Pancreas (tissue), 10 donors: ENCODE measurements at regions not wholly inside any gene's neighbourhood (a gene's known extent, or its start where the extent isn't known, plus 50 kb on each side); places are given as distances from the start of the nearest gene placed in this dataset.

ENCODE experiments used
- ATAC-seq, 4 donors: fragments of 200-7000 bp; cut with Tn5 transposase; one replicate each; pipeline versions ENCODE4 v1.8.0 to v1.9.1; 2020; ENCODE audit warnings: mild to moderate bottlenecking in 4 of 4, moderate library complexity in 4 of 4
- DNase-seq, 6 donors: peaks; one replicate each; pipeline ENCODE4 v3.0.0-alpha.2; 2020
- FAIRE-seq: peaks from 2 replicates; lab custom pipeline; 2012; peaks lifted over from hg19 to GRCh38; lab: Jason Lieb, UNC
- H3K27ac ChIP-seq, 4 donors: fragments of 200-600 bp; sonication (generic); 1 replicate in 3 of 4; 2 replicates in 1 of 4; pipeline versions ENCODE4 v1.5.0 to v1.8.0; 2020
- H3K27me3 ChIP-seq, 4 donors: fragments of 200-600 bp; one replicate each; pipeline ENCODE4 v1.8.0; 2021
- H3K36me3 ChIP-seq, 3 donors: fragments of 200-600 bp; sonication (generic) in 1 of 3; one replicate each; pipeline versions ENCODE4 v1.5.0 to v1.8.0; 2020 to 2021
- H3K4me1 ChIP-seq, 3 donors: fragments of 200-600 bp; one replicate each; pipeline ENCODE4 v1.8.0; 2021
- H3K4me3 ChIP-seq, 4 donors: fragments of 200-600 bp; sonication (generic) in 2 of 4; one replicate each; pipeline versions ENCODE4 v1.5.0 to v1.8.0; 2020 to 2021
- H3K9me3 ChIP-seq, 4 donors: fragments of 200-600 bp; one replicate each; pipeline ENCODE4 v1.8.0; 2021
- CTCF ChIP-seq, 4 donors: fragments of 200-600 bp; sonication (generic) in 3 of 4; IDR thresholded peaks; one replicate each; pipeline versions ENCODE4 v1.5.0 to v1.8.0; 2021; ENCODE audit warnings: antibody characterized with exemption in 4 of 4
- WGBS, 2 donors: extraction: QIAGEN DNeasy Blood & Tissue Kit; methylation state at CpG; one replicate each; pipeline ENCODE4 v1.1.7; 2013; 5-methylcytosine and 5-hydroxymethylcytosine counted together
- intact Hi-C, 3 donors: fragments of 100-400 bp; cut with DNase I; formaldehyde crosslinking; loops; one replicate each; pipeline versions ENCODE4 v1.11.1 to v1.14.2; 2022
- donor health status: healthy with polysubstance abuse.
- donor health status: DM: no; HTN: no; CAD: no; lungs with moderate emphysema.
- donor health status: DM: no; HTN: no; CAD: no.
- donor health status: control.
- donor health status: control.
- donor health status: Bipolar disorder and iron deficiency.
- donor health status: DM: yes; HTN: yes; CAD: no.
- donor health status: DM: no; HTN: no; CAD: no.
- donor health status: DM: no; HTN: no; CAD: no.
- donor health status: DM: yes; HTN: yes; CAD: no.

- H3K36me3 ChIP-seq: no peaks in the 10 kb centered on the region
- no peak overlapping the region for H3K27ac ChIP-seq
- no peaks in the 10 kb centered on the region for H3K9me3 ChIP-seq
- ATAC-seq (no peak), FAIRE-seq (no peak), DNase-seq (no peak)
- TF ChIP-seq CTCF (IDR thresholded peaks at IDR 0.05): no peak
- no peaks in the 10 kb centered on the region for H3K4me1 ChIP-seq
- H3K27me3 ChIP-seq: no peaks in the 10 kb centered on the region
- intact Hi-C loops: no loop called here
- H3K4me3 ChIP-seq: no peak overlapping the region
Observed at GRCh38 chr18:55119016-55119415, 159.8 kb upstream of the CCDC68 start.

GRCh38 chr18:55116863-55117262, 157.6 kb upstream of the CCDC68 start:
- WGBS, 2 donors: 58 to 73% methylated on average over 3 of the region's 3 CpGs
- ATAC-seq (no peak), DNase-seq (no peak), FAIRE-seq (no peak)
- intact Hi-C loops: no loop called here
- Histone ChIP-seq H3K9me3 (no peaks in the 10 kb centered on the region), H3K27ac (no peak overlapping the region), H3K27me3 (no peaks in the 10 kb centered on the region), H3K36me3 (no peaks in the 10 kb centered on the region), H3K4me3 (no peak overlapping the region), H3K4me1 (no peaks in the 10 kb centered on the region)
- no peak for TF ChIP-seq CTCF (IDR thresholded peaks at IDR 0.05)

GRCh38 chr18:55115606-55116005, 156.3 kb upstream of the CCDC68 start:
- FAIRE-seq (no peak), DNase-seq (no peak), ATAC-seq (no peak)
- 67 to 76% methylated on average over 2 of the region's 2 CpGs for WGBS, 2 donors
- H3K9me3 ChIP-seq: no peaks in the 10 kb centered on the region
- H3K4me3 ChIP-seq: no peak overlapping the region
- no peaks in the 10 kb centered on the region for H3K27me3 ChIP-seq
- no peak for TF ChIP-seq CTCF (IDR thresholded peaks at IDR 0.05)
- no peaks in the 10 kb centered on the region for H3K36me3 ChIP-seq
- H3K4me1 ChIP-seq: no peaks in the 10 kb centered on the region
- H3K27ac ChIP-seq: no peak overlapping the region
- intact Hi-C loops: no loop called here

DNA sequence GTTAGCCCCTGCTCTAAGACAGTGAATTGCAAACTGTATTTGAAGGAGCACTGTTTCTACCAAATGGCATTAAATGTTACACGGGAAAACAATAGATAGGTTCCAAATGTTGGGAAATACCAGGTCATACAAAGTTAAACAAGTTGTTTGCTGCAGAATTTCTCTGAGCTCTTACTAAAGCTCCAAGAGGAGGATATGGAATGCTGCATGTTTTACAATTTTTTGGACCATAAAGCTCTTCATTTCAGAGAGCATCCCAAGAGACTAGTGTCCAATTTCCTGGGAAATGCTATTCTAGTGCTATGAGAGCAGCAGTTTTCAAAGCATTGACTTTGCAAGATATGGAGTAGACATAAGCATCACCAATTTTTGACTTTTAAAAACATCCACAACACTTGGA, 155.6 kb upstream of the CCDC68 start:
- Histone ChIP-seq H3K36me3 (no peaks in the 10 kb centered on the region), H3K4me3 (no peak overlapping the region), H3K27me3 (no peaks in the 10 kb centered on the region), H3K27ac (no peak overlapping the region), H3K4me1 (no peaks in the 10 kb centered on the region), H3K9me3 (no peaks in the 10 kb centered on the region)
- no peak for TF ChIP-seq CTCF (IDR thresholded peaks at IDR 0.05)
- 50 to 59% methylated on average over 1 of the region's 1 CpG for WGBS, 2 donors
- intact Hi-C loops: no loop called here
- DNase-seq (no peak), FAIRE-seq (no peak), ATAC-seq (no peak)

DNA sequence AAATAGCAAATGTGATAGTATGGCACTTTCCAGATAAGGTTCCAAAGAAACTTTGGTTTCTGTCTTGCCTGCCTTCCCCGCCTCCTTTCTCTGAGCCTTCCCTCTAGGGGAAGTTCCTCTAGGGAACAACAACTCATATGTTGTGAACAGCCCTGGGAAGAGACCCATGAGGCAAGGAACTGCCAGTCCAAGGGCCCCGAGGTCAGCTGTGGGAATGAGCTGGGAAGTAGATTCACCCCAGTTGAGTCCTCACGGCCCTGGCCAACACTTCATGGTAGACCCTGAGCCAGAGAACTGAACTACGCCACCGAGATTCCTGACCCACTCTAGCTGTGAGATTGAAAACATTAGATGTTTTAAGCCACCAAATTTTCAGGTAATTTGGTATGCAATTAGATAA, 154.5 kb upstream of the CCDC68 start:
- intact Hi-C loops: no loop called here
- ATAC-seq (no peak), DNase-seq (no peak), FAIRE-seq (no peak)
- Histone ChIP-seq H3K4me1 (no peaks in the 10 kb centered on the region), H3K27me3 (no peaks in the 10 kb centered on the region), H3K36me3 (no peaks in the 10 kb centered on the region), H3K9me3 (no peaks in the 10 kb centered on the region), H3K4me3 (no peak overlapping the region), H3K27ac (no peak overlapping the region)
- TF ChIP-seq CTCF (IDR thresholded peaks at IDR 0.05): no peak
- WGBS, 2 donors: 72 to 76% methylated on average over 5 of the region's 5 CpGs
